GM21390 (cell line): ENCODE measurements at regions not wholly inside any gene's neighbourhood (a gene's known extent, or its start where the extent isn't known, plus 50 kb on each side); places are given as distances from the start of the nearest gene placed in this dataset.

Experiments used
- ATAC-seq: cut with Tn5 transposase; IDR thresholded peaks from one replicate; pipeline ENCODE4 v1.9.1; 2021; ENCODE audit not compliant: unreplicated experiment

DNA sequence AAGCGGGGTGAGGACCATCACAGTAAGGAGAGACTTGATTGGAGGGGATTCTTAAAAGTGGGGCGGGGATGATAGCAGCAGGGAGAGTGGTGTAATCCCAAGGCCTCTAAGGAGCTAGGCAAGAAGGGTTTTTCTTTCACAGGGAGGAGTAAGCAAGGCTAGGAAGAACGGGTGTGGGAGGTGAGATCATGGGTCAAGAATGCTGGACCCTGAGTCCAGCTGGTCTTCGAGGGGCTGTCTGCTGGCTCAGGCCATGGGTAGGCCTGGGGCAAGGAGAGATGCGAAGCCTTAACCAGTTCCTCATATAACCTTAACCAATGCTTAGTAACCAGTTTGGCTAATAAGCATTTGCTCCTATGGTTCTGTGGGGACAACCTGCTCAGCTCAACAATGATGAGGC is 599.1 kb downstream of the NPHP4 start:
- no peak for ATAC-seq

DNA sequence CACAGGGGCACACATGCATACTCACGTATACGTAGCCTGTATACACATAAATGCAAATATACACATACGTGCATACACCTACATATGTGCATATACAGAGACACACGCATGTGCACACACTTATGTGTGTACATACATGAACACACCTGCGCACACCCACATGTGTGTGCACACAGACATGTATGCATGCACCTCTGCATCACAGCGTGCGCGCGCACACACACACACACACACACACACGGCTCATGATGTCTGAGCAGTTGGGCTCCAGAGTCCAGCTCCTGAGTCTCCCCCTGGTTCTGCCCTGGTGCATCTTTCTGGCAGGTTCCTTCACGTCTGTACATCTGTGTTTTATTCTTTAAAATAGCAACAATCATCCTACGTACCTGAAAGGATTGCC is 600.5 kb downstream of the NPHP4 start:
- ATAC-seq: no peak

- ATAC-seq: no peak
Measured at GRCh38 chr1:5390504-5390903, 601.7 kb downstream of the NPHP4 start.

GRCh38 chr1:5389101-5389885 is 602.9 kb downstream of the NPHP4 start:
- ATAC-seq: no peak

DNA sequence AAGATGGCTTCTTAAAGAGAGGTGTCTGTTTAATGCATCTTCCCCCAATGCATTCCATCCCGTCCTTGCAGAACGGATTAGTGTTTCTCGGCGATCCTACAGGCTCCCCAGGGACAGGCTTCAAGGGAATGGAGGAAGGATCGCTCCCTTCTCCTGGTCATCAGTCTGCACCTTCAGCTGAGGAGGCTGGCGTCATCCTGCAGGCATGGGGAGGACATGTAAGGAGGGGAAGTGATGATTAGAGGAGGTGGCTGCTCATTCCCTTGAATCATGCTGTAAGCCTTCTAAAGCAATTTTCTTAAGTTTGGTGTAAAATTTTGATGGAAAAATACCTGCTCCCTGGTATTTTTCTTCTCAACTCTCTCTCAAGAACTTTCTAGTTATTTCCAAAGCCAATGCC is 603.6 kb downstream of the NPHP4 start:
- ATAC-seq: no peak

DNA sequence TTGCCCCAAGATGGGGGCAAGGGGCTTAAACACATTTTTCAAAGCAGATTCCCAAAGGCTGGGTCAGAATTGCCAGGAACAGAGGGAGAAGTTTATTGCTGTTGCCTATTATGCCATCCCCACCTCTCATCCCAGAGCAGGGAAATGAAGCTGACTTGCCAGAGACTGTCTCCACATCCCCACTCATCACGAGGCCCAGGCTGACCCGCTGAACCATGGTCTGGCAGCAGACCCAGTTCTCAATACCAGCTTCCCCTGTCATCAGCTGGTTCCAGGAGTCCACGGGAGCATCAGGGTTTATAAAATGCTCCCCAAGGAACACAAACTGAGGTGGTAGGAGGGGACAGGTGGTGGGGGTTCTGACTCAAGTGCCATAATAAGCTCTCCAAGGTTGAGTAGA is 605.9 kb downstream of the NPHP4 start:
- ATAC-seq: no peak

- ATAC-seq: no peak
Measured at GRCh38 chr1:5385956-5386355, 606.3 kb downstream of the NPHP4 start.

DNA sequence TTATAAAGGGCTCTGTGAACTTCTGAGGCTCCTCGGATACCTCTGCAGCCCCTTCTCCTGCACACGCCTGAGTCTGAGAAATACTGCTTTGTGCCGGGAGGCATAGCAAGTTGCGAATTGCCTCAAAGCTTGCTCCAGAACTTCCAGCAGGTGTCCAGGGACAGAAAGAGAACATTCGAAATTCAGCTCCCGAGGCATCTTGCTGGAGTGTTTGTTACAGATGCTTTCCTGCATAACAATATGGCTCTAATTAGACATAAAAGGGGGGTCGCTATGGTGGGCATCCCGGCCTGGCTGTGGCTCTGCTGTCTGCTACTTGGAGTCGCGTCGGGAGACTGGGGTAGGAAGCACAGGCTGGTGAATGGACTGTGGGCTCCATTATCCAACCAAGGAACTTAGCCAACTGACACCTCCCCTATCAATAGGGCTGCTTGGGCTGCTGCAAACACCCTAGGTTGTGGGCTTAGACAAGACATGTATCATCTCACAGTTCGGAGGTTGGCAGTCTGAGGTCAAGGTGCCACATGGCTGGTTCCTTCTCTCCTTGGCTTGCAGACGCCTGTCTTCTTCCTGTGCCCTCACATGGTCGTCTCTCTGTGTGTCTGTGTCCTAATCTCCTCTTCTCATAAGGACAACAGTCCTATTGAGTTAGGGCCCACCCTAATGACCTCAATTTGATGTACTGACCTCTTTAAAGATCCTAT is 607.0 kb downstream of the NPHP4 start:
- no peak for ATAC-seq

GRCh38 chr1:5381491-5381890 is 610.7 kb downstream of the NPHP4 start:
- ATAC-seq: no peak

GRCh38 chr1:5379176-5379759 is 613.0 kb downstream of the NPHP4 start:
- ATAC-seq: no peak

DNA sequence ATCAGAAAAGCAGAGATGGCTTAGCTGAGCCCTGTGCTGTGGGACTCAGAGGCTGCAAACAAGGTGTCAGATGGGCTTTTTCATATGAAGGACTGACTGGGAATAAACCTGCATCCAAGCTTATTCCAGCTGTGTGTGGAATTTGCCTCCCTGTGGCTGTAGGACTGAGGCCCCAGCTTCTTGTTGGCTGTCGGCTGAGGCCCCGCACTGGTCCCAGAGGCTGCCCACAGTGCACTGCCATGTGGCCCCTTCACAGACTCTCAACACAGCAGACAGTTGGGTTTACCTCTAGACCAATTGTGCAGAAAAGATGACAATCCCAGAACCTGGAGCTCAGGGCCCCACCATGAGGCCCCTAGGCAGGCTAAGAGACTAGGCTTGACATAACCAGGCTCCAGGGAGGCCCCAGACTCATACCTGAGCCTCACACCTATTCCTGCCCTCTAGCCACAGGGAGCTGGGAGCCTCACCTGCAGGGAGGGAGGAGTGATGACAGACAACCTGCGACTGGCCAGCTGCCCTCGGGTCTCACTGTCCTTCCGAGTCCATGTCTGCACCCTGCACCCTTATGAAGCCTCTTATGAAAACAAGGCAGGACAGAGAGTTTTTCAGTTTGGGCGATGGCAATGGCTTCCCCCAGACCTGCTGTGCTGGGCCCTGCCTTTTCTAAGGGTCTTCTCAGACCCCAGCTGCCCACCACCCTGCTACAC is 615.5 kb downstream of the NPHP4 start:
- no peak for ATAC-seq

DNA sequence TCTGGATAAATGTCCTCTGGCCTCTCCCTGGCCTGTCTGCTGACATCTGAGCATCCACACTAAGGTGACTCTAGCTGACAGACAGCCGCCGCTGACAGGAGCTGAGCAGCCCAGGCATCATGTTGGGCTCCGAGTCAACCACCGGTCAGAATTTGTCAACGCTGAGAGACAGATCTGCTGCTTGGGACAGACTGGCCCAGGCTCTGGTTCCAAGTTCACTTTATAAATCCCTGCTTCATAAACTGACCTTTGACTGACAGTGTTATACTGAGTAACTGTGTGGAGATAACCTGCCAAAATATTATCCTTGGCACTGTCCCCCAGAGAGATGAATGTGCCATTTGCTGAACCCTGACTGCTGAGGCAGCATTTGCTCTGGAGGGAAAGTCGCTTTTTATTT is 616.7 kb downstream of the NPHP4 start:
- ATAC-seq: no peak

GRCh38 chr1:5374192-5374591 is 618.0 kb downstream of the NPHP4 start:
- no peak for ATAC-seq

- no peak for ATAC-seq
Measured at GRCh38 chr1:5373281-5373680, 618.9 kb downstream of the NPHP4 start.

DNA sequence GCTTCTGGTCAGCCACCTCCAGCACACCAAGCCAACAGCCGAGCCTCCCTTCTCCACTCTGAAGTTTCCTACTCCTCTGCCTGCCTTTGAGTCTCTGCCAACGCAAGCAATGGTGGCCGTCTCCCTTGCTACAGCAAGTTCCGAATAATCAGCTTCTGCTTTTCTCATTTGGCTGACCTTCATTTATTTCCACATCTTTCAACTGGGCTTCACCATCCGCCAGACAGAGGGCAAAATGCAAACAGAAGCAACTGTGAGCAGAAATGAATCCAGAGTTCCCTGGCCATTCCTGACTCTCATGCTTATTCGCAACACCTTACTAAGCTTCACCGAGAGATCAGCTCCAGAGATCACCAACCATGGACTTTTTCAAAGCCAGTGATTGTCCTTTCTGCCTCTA is 621.0 kb downstream of the NPHP4 start:
- ATAC-seq: no peak

DNA sequence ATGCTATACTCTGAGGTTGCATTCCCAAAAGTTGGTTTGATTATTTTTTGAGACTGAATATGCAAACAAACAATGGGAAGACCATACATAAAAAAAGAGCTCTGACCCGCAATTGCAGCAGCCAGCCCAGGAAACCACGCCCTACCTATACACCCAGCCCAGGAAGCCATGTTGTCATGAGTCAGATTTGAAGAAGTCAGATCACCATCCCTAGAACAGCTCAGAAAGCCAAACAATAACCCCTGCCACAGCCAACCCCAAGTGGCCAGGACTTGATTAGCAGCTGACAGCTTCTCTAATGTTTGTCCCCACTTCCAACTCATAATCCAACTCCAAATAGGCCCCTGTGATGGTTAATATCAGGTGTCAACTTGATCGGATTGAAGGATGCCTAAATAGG is 621.9 kb downstream of the NPHP4 start:
- no peak for ATAC-seq

- ATAC-seq: no peak
Measured at GRCh38 chr1:5369223-5369622, 623.0 kb downstream of the NPHP4 start.

DNA sequence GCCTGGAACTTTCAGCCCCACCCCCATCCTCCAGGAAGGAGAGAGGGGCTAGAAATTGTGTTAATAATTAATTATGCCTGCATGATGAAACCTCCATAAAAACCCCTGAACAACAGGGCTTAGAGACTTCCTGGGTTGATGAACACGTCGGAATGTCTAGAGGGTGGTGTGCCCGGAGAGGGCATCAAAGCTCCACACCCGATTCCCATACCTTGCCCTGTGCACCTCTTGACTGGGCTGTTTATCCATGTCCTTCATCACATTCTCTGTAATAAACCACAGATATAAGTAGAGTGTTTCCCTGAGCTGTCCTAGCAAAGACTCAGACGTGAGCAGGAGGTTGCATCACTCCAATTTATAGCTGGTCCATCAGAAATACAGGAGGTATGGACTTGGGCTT is 624.0 kb downstream of the NPHP4 start:
- ATAC-seq: no peak

GRCh38 chr1:5367306-5367705 is 624.9 kb downstream of the NPHP4 start:
- no peak for ATAC-seq

- ATAC-seq: no peak
Measured at GRCh38 chr1:5365751-5366150, 626.5 kb downstream of the NPHP4 start.

DNA sequence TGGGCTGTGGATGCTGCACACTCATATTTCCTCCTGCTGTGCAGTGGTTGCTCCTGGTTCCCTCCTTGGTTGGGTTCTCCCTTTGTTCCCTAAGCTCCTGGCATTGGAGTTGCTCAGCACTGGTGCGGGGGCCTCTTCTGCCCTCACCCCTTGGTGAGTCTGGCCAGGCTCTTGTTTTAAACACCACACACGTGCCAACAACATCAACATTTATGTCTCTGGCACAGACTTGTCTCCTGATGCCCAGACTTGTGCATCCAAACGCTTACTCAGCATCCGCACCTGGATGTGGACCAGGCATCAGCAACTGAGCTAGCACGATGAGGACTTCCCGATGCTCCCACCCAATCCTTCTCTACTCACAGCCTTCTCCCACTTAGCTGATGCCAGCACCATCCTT is 627.6 kb downstream of the NPHP4 start:
- no peak for ATAC-seq

- ATAC-seq: no peak
Measured at GRCh38 chr1:5354681-5355080, 637.5 kb downstream of the NPHP4 start.
